Retinal pigment epithelial cell (primary cell): ENCODE measurements at regions not wholly inside any gene's neighbourhood (a gene's known extent, or its start where the extent isn't known, plus 50 kb on each side); places are given as distances from the start of the nearest gene placed in this dataset.

ENCODE experiments used
- DNase-seq: peaks from one replicate; pipeline ENCODE4 v3.0.0-alpha.2; 2010; ENCODE audit warnings: low read depth
- H3K4me3 ChIP-seq: 2 replicates; pipeline ENCODE4 v1.5.1; 2011; ENCODE audit warnings: mild to moderate bottlenecking, low read length, control low read depth, moderate library complexity
- TF ChIP-seq, protein P1 (sequence below): conservative IDR thresholded peaks from 2 replicates; pipeline ENCODE4 v1.5.1; 2011; ENCODE audit warnings: low read depth, low read length, control low read depth, inconsistent platforms

GRCh38 chr2:5057891-5058351, 634.3 kb upstream of the SOX11 start:
- TF ChIP-seq, protein P1, sequence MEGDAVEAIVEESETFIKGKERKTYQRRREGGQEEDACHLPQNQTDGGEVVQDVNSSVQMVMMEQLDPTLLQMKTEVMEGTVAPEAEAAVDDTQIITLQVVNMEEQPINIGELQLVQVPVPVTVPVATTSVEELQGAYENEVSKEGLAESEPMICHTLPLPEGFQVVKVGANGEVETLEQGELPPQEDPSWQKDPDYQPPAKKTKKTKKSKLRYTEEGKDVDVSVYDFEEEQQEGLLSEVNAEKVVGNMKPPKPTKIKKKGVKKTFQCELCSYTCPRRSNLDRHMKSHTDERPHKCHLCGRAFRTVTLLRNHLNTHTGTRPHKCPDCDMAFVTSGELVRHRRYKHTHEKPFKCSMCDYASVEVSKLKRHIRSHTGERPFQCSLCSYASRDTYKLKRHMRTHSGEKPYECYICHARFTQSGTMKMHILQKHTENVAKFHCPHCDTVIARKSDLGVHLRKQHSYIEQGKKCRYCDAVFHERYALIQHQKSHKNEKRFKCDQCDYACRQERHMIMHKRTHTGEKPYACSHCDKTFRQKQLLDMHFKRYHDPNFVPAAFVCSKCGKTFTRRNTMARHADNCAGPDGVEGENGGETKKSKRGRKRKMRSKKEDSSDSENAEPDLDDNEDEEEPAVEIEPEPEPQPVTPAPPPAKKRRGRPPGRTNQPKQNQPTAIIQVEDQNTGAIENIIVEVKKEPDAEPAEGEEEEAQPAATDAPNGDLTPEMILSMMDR, result no peak
- DNase-seq, result no peak
- no peak overlapping the region for H3K4me3 ChIP-seq

DNA sequence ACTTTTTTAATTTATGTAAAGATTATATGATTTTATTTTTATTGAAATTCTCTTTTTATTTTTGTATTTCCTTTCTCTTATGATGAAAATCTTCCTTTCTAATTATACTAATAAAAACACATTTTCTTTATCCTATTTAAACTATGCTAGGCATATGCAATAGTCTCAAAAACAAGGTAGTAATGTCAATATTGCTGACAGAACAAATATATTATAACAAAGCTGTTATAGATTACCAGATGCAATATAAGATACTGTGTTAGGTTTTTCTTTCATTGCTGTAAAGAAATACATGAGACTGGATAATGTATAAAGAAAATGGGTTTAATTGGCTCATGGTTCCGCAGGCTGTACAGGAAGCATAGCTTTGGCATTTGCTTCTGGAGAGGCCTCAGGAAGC, 631.2 kb upstream of the SOX11 start:
- no peak for DNase-seq
- H3K4me3 ChIP-seq, result no peak overlapping the region
- TF ChIP-seq, protein P1, result no peak

GRCh38 chr2:5064687-5065086, 627.5 kb upstream of the SOX11 start:
- TF ChIP-seq, protein P1, result no peak
- no peak for DNase-seq
- H3K4me3 ChIP-seq, result no peak overlapping the region

DNA sequence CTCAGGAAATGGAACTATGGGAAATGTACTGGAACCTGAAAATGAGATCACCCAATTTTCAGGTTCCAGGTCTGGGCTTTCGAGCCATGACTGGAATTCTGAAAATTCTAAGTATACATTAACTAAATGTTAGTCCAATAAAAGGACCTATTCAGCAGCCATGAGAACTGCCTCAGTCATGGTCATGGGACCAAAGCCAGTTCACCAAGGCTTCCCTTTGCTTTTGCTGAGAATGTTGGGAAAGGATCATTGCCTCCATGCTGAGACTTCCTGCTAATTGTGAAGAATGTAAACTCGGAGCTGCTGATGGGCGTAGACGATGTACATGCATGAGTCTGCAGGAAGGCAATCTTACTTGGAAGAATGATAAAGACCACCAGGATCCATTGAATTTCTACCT, 624.4 kb upstream of the SOX11 start:
- no peak overlapping the region for H3K4me3 ChIP-seq
- no peak for DNase-seq
- TF ChIP-seq, protein P1, result no peak

- no peak for DNase-seq
Observed at GRCh38 chr2:5070257-5070656, 621.9 kb upstream of the SOX11 start.

DNA sequence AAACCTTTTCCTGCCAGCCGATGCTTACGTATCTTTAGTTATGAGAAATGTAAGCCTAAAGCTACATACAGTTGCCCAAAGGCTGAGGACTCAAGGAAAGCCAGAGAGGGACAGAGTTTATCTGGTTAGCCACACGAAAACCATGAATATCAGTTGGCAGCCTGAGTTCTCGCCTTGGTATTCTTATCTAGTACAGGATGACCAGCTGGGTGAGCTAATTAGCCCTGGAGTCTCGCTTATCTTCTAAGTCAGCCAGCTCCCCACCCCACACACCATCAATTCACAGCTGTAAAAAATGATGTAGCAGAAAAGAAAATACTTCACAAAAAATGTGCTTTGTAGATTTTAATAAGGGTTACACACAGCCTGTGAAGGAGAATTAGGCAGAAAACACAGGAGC, 617.5 kb upstream of the SOX11 start:
- TF ChIP-seq, protein P1, result no peak

More at GRCh38 chr2:5070257-5070656, 621.9 kb upstream of the SOX11 start:
- H3K4me3 ChIP-seq, result no peak overlapping the region
- TF ChIP-seq, protein P1, result no peak

DNA sequence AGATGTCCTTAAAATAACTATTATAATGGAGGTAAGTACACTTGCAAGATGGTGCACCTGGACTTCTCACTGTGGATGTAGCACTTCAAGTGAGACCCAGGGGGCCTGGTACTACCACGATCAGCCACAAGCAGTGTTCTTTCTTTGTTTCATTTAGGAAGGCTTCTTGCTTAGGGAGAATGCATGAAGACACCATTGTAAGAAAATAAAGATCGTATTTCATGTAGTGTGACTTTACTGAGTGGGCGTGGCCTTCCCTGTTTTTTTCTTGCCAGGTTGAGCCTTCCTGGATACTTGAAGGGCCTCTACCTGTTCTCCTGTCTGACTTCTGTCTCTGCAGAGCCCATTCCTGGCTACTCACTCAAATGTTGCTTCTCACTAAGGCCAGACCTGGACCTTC, 615.6 kb upstream of the SOX11 start:
- TF ChIP-seq, protein P1, result no peak
- DNase-seq, result no peak
- no peak overlapping the region for H3K4me3 ChIP-seq

More for the DNA sequence above, 617.5 kb upstream of the SOX11 start:
- no peak overlapping the region for H3K4me3 ChIP-seq
- DNase-seq, result no peak
